OCI-LY1 (cell line): ENCODE measurements at regions not wholly inside any gene's neighbourhood (a gene's known extent, or its start where the extent isn't known, plus 50 kb on each side); places are given as distances from the start of the nearest gene placed in this dataset.

Source experiments
- H2AFZ ChIP-seq: fragments of 200-600 bp; sonication (generic), shearing (Covaris generic); 2 replicates; pipeline ENCODE4 v1.6.0; 2014; ENCODE audit warnings: antibody characterized with exemption, mild to moderate bottlenecking, low read length
- H3F3A ChIP-seq: fragments of 200-600 bp; sonication (generic), shearing (Covaris generic); 2 replicates; pipeline ENCODE4 v1.6.0; 2014; ENCODE audit warnings: mild to moderate bottlenecking, antibody characterized with exemption, low read length, moderate library complexity; ENCODE audit not compliant: insufficient read depth
- H3K27ac ChIP-seq: fragments of 200-600 bp; sonication (generic); 2 replicates; pipeline ENCODE4 v1.5.1; 2014; ENCODE audit warnings: low read length, mixed run types, mild to moderate bottlenecking, low read depth; ENCODE audit not compliant: poor library complexity, severe bottlenecking
- H3K27me3 ChIP-seq: fragments of 200-600 bp; sonication (generic); 2 replicates; pipeline ENCODE4 v1.6.0; 2014; ENCODE audit warnings: antibody characterized with exemption, mild to moderate bottlenecking, low read length, moderate library complexity; ENCODE audit not compliant: insufficient read depth
- H3K36me3 ChIP-seq: fragments of 200-600 bp; sonication (generic); 2 replicates; pipeline ENCODE4 v1.6.1; 2014; ENCODE audit warnings: mild to moderate bottlenecking, antibody characterized with exemption, low read length, moderate library complexity, mixed read lengths; ENCODE audit not compliant: insufficient read depth
- H3K4me1 ChIP-seq: fragments of 200-600 bp; sonication (generic); 2 replicates; pipeline ENCODE4 v1.5.1; 2014; ENCODE audit warnings: mild to moderate bottlenecking, low read length, moderate library complexity; ENCODE audit not compliant: insufficient read depth, severe bottlenecking
- H3K4me2 ChIP-seq: fragments of 200-600 bp; sonication (generic), shearing (Covaris generic); 2 replicates; pipeline ENCODE4 v1.6.1; 2014; ENCODE audit warnings: low read length
- H3K4me3 ChIP-seq: fragments of 200-600 bp; sonication (generic); 2 replicates; pipeline ENCODE4 v1.5.1; 2014; ENCODE audit warnings: low read length, low read depth, mild to moderate bottlenecking, mixed read lengths; ENCODE audit not compliant: poor library complexity, severe bottlenecking
- H3K79me2 ChIP-seq: fragments of 200-600 bp; shearing (Covaris generic); 2 replicates; pipeline ENCODE4 v1.6.1; 2016; ENCODE audit warnings: mixed run types, low read length, mixed read lengths; ENCODE audit not compliant: insufficient read depth
- H3K9ac ChIP-seq: fragments of 200-600 bp; sonication (generic), shearing (Covaris generic); 2 replicates; pipeline ENCODE4 v1.6.1; 2014; ENCODE audit warnings: mild to moderate bottlenecking, low read length, mixed read lengths
- H3K9me2 ChIP-seq: fragments of 200-600 bp; sonication (generic), shearing (Covaris generic); 2 replicates; pipeline ENCODE4 v1.6.1; 2014; ENCODE audit warnings: low read depth, mild to moderate bottlenecking, low read length, mixed read lengths
- H3K9me3 ChIP-seq: fragments of 200-600 bp; shearing (Covaris generic); 2 replicates; pipeline ENCODE4 v1.6.1; 2014; ENCODE audit warnings: low read length, mixed read lengths
- H4K20me1 ChIP-seq: fragments of 200-600 bp; sonication (generic), shearing (Covaris generic); 2 replicates; pipeline ENCODE4 v1.6.0; 2016; ENCODE audit warnings: mild to moderate bottlenecking, low read length; ENCODE audit not compliant: insufficient read depth
- CTCF ChIP-seq: fragments of 200-600 bp; sonication (generic), shearing (Covaris generic); IDR thresholded peaks from 2 replicates; pipeline ENCODE4 v1.5.1; 2017; ENCODE audit warnings: mild to moderate bottlenecking, antibody characterized with exemption, low read length, moderate library complexity, mixed read lengths
- EZH2 ChIP-seq: fragments of 200-600 bp; sonication (generic), shearing (Covaris generic); IDR thresholded peaks from 2 replicates; pipeline ENCODE4 v1.8.0; 2017; ENCODE audit warnings: borderline replicate concordance, mixed run types, mild to moderate bottlenecking, antibody characterized with exemption, low read length, moderate library complexity, mixed read lengths

GRCh38 chr4:151960449-151961230 lies 199.8 kb upstream of the GATB start:
- TF ChIP-seq EZH2 (no peak), CTCF (no peak)
- no peak overlapping the region for H2AFZ ChIP-seq
- no peaks in the 10 kb centered on the region for H3K36me3 ChIP-seq

DNA sequence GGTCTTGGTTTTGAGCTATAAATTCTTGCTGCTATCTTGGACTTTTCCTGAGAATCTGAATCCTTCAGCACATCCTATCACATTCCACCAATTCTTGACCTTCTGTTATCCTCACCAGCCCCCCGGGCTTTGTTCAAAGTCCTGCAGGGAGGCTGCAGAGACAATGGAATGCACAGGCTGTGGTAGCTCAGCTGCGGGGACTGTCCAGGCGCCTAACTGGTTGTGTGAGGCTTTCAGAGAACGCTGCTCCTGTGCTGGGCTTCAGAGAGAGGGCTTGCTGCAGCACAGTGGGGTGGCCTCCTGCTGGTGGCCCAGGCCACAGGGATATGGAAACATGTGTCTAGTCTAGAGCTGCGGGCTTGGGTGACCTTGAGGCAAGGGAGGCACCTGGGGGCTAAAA lies 196.3 kb upstream of the GATB start:
- Histone ChIP-seq H2AFZ (no peak overlapping the region), H3K36me3 (no peaks in the 10 kb centered on the region), H3K4me2 (no peak overlapping the region), H3K79me2 (no peaks in the 10 kb centered on the region), H3K27me3 (no peaks in the 10 kb centered on the region; the same call in none of the 2 replicates), H3K9me2 (no peaks in the 10 kb centered on the region), H3K9ac (no peak overlapping the region), H4K20me1 (no peaks in the 10 kb centered on the region), H3K4me1 (no peaks in the 10 kb centered on the region), H3K27ac (no peak overlapping the region), H3K4me3 (no peak overlapping the region), H3F3A (no peaks in the 10 kb centered on the region), H3K9me3 (no peaks in the 10 kb centered on the region)
- TF ChIP-seq EZH2 (no peak), CTCF (no peak)

More at GRCh38 chr4:151960449-151961230, 199.8 kb upstream of the GATB start:
- H3K9ac ChIP-seq: no peak overlapping the region
- no peaks in the 10 kb centered on the region for H3K9me3 ChIP-seq
- H3K27ac ChIP-seq: no peak overlapping the region
- no peaks in the 10 kb centered on the region for H4K20me1 ChIP-seq
- no peaks in the 10 kb centered on the region for H3F3A ChIP-seq
- no peaks in the 10 kb centered on the region for H3K9me2 ChIP-seq
- no peak overlapping the region for H3K4me3 ChIP-seq
- H3K4me2 ChIP-seq: no peak overlapping the region
- H3K27me3 ChIP-seq: no peaks in the 10 kb centered on the region; the same call in none of the 2 replicates
- no peaks in the 10 kb centered on the region for H3K79me2 ChIP-seq
- no peaks in the 10 kb centered on the region for H3K4me1 ChIP-seq

- Histone ChIP-seq H3K27ac (no peak overlapping the region), H2AFZ (no peak overlapping the region), H3K4me1 (no peaks in the 10 kb centered on the region), H3F3A (no peaks in the 10 kb centered on the region), H3K4me3 (no peak overlapping the region), H3K79me2 (no peaks in the 10 kb centered on the region), H3K36me3 (no peaks in the 10 kb centered on the region), H3K4me2 (no peak overlapping the region), H4K20me1 (no peaks in the 10 kb centered on the region), H3K9ac (no peak overlapping the region), H3K9me3 (no peaks in the 10 kb centered on the region), H3K9me2 (no peaks in the 10 kb centered on the region), H3K27me3 (no peaks in the 10 kb centered on the region; the same call in 1 of the 2 replicates)
- TF ChIP-seq EZH2 (no peak), CTCF (no peak)
These were observed 195.0 kb upstream of the GATB start for GRCh38 chr4:151955721-151956380.
